Fibroblast of skin of right biceps (primary cell): ENCODE measurements at regions not wholly inside any gene's neighbourhood (a gene's known extent, or its start where the extent isn't known, plus 50 kb on each side); places are given as distances from the start of the nearest gene placed in this dataset.
A peak's percentile ranks its signal among the peaks of the same experiment; 100 is the strongest.

Source experiments
- DNase-seq: peaks from one replicate; pipeline ENCODE4 v3.0.0-alpha.2; 2013

DNA sequence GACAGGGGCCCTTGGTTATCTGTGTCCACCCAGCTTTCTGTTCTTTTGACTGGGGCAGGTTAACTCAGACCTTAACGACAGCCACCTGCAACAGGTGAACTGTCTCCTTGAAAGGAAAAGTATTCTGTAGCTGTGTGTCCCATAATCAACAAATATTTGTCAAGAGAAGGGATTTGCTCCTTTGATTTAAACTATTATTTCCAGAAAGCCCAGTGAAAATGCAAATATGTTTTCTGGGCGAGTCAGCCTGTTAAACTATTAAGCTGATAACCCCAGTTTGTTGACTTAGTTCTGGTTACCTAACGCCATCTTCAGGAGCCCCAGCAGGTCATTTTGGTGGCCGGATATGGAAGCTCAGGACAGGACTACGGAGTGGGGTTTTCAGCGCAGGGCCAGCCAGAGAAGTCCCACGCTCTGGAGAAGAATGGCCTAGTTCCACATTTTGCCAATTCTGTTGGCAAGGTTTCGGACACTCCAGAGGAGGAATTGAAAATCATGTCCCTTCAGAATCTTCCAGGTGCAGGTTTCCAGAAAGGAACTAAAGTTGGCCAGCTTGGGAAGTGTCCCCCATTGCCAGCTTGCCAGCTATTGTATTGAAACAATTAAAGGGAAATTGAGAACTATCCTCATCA, 54.5 kb downstream of the ADRA2A start:
- DNase-seq: no peak

- DNase-seq: no peak
These were observed 60.2 kb downstream of the ADRA2A start for GRCh38 chr10:111137007-111137406.

DNA sequence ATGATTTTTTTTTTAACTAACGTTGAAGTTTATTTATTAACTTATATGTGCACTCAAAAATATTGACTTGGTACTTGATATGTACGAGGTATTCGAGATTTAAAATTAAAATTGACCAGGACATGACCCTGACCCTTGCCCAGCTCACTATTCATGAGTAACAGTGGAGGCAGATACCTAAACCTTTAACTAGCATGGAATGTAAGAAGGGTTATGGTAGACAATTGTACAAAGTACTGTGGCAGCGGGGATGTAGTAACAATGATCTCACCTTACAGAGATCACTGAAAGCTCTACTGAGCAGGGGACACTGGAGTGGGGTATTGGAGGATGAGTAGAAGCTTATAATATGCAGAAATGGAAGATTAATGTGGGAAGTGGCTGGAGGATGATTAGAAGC, 60.8 kb downstream of the ADRA2A start:
- no peak for DNase-seq

- no peak for DNase-seq
These were observed 61.7 kb downstream of the ADRA2A start for GRCh38 chr10:111138544-111138943.

- DNase-seq: no peak
These were observed 62.7 kb downstream of the ADRA2A start for GRCh38 chr10:111139567-111139966.

DNA sequence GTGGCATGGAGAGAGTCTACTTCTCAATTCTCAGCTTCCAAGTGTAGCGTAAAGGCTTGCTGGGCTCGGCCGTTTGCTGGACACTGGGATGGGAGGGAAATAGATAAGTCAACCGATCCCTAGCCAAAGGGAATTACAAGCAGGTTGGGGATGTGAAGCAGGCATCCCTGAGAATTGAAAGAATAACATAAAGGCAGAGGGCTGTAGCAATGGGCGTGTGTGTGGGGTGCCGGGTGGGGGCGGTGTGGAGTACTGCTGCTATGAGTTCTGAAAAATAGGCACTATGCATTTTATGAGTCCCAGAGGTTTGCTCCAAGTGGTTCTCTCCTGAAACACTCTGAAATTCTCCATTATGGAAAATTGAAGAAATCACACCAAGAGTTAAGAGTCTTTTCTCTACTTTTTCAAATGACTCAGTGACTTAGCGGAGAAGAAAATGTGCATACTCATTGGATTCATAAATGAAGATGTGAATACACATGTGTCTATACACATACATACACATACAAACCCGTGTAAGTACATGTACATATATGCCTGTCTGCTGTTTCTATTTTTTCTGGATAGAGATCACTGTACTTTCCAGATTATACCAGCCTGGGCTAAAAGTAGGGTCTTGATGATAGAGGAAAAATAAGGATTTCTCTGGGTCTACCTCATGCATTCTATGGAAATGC, 65.4 kb downstream of the ADRA2A start:
- no peak for DNase-seq

- DNase-seq: no peak
These were observed 69.3 kb downstream of the ADRA2A start for GRCh38 chr10:111146025-111146640.

- DNase-seq: no peak
These were observed 71.2 kb downstream of the ADRA2A start for GRCh38 chr10:111148025-111148424.

- no peak for DNase-seq
These were observed 71.6 kb downstream of the ADRA2A start for GRCh38 chr10:111148440-111148839.

DNA sequence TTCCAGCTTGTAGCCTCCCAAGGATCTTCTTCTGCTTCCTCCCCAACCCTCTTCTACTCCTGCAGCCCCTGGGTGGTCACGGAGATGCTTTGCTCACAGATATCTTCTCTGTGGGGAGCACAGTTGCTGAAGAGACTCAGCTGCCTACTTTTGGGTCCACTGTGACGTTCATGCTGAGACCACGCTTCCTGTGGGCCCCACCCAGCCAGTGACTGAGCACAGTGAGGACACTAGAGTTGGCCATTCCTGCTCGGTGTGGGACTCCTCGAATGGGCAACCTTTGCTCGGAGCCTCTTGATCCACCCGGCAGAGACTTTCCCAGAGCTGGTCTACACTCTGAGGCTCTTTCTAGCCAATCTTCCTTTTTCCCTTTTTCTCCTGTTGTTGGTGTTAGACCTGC, 73.9 kb downstream of the ADRA2A start:
- DNase-seq: no peak

DNA sequence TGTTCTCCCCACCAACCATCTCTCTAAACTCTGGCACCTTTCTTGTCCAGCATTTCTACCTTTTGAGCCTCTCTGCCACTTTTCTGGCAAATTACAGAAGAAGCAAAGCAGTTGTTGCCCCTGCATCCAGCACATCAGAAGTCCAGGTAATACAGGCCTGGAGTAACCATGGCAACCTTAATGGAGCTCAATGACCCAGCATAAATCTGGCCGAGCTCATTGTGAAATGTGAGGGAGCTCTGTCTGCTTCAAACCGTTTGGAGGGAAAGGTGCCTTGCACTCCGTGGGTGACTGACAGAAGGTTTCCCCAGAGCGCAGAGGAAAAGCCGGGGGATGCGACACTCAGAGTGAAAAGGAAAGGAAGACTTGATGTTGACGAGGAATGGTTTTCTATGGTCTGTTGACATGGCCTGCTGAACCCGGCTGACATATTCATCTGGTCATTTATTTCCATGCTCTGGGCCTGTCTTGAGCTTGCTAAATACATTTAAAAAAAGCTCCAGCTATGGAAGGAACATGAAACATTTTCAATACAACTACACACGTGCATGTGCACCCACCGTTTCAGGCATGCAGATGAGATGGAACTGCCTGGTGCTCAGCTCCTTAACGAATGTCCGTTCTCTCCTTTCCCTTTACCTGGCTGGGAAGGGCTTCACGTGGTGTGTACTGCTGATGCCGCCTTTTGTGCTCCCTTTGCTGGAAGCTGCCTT, 74.9 kb downstream of the ADRA2A start:
- DNase-seq: no peak

GRCh38 chr10:111156754-111157153, 79.9 kb downstream of the ADRA2A start:
- no peak for DNase-seq

DNA sequence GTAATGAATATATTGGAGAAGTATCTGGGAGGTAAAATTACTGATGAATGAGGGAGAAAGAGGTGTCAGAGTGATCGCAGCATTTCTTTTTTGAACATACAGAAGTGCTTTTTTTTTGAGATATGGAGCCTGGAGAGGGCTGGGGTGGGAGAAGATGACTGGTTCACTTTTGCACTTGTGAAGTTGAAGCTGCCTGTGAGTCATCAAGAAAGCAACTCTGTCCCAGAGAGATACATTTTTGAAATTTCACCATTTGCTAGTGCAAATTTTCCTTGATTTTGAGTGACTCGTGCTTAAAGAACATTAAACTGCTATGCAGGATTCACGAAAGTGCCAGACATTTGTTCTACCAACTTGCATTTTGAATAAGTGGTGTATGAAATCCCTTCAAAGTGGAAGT, 81.8 kb downstream of the ADRA2A start:
- peak; percentile 4 for DNase-seq

GRCh38 chr10:111161109-111161874, 84.5 kb downstream of the ADRA2A start:
- no peak for DNase-seq

- DNase-seq: no peak
These were observed 94.4 kb downstream of the ADRA2A start for GRCh38 chr10:111171183-111171582.

DNA sequence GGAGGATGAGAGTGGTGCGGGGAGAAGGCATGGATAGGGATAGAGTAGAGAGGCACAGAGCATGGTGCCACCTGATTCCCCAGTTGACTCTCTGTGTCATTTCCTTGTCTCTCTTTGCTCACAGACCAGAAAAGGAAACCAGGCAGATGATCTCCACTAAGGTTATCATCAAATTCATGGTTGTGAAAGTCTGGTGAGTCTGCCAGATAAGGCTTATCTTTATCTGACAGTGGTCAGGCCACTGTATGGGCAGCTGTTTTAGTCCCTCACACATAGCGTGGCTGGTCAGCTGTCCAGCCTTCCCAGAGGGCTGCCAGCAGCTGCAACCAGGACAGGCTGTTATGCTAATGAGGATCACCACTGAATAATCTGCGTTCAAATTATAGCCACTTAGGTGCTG, 99.0 kb downstream of the ADRA2A start:
- no peak for DNase-seq

DNA sequence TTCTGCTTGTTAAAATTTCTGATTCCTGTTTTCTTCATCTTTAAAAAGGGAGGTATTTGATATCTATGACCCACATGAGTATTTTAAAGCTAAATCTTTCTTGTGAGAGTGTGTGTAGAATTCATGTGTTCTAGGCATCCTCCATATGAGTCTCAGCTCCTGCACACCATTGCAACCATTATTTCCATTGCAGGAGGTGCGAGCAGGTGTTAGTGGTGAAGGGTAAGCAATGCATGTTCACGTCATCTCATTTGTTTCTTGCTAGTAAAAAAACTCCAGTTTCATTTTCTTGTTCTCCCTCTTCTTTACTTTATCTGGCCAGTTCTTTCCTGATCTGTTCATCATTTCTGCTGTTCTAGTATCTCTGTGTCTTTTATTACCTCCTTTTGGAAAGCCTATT, 100.5 kb downstream of the ADRA2A start:
- no peak for DNase-seq

- no peak for DNase-seq
These were observed 102.7 kb downstream of the ADRA2A start for GRCh38 chr10:111179514-111179913.

GRCh38 chr10:111186358-111186757, 109.5 kb downstream of the ADRA2A start:
- DNase-seq: no peak

GRCh38 chr10:111187096-111187495, 110.3 kb downstream of the ADRA2A start:
- no peak for DNase-seq

- no peak for DNase-seq
These were observed 122.8 kb downstream of the ADRA2A start for GRCh38 chr10:111199587-111199986.

GRCh38 chr10:111200505-111201186, 123.8 kb downstream of the ADRA2A start:
- DNase-seq: no peak
